ENCODE measurements at regions not wholly inside any gene's neighbourhood (a gene's known extent, or its start where the extent isn't known, plus 50 kb on each side); places are given as distances from the start of the nearest gene placed in this dataset.

DNA sequence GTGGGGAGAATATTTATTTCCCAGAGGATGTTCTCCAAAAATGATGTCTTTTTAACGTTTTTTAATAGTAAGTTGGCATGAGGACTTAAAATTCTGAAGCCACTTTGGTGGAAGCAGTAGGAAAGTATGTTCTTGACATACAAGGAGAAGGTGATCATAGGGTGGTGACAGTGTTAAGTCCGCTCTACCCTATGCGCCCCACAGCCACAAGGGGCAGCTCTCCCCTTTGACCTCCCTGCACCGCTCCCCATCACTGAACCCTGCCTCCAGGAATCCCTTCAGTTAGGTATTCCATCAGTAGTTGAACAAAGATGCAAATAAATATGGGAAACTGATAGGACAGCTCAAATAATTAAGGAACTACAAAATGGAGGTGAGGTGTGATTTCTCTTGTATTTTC, 111.4 kb downstream of the PLEKHG1 start:
- TF ChIP-seq POLR2A (IDR thresholded peaks at IDR 0.05) = no peak
- no peak for TF ChIP-seq CTCF (IDR thresholded peaks at IDR 0.05)

Measured in body of pancreas (tissue), 4 donors.